Ishikawa (cell line): ENCODE measurements at regions not wholly inside any gene's neighbourhood (a gene's known extent, or its start where the extent isn't known, plus 50 kb on each side); places are given as distances from the start of the nearest gene placed in this dataset.

ENCODE experiments used
- CEBPB ChIP-seq: IDR thresholded peaks from 2 replicates; pipeline ENCODE4 v1.6.1; 2012
- CREB1 ChIP-seq: IDR thresholded peaks from 2 replicates; pipeline ENCODE4 v1.6.1; 2012; ENCODE audit warnings: low read depth
- EGR1 ChIP-seq: IDR thresholded peaks from 2 replicates; pipeline ENCODE4 v1.6.1; 2012
- EP300 ChIP-seq: IDR thresholded peaks from 2 replicates; pipeline ENCODE4 v1.6.1; 2012; ENCODE audit warnings: borderline replicate concordance
- FOXM1 ChIP-seq: IDR thresholded peaks from 2 replicates; pipeline ENCODE4 v1.6.1; 2012; ENCODE audit warnings: low read depth, borderline replicate concordance
- NFIC ChIP-seq: IDR thresholded peaks from 2 replicates; pipeline ENCODE4 v1.6.1; 2012
- RAD21 ChIP-seq: IDR thresholded peaks from 2 replicates; pipeline ENCODE4 v1.6.1; 2012; ENCODE audit warnings: low read depth
- TAF1 ChIP-seq: IDR thresholded peaks from 2 replicates; pipeline ENCODE4 v1.6.1; 2012; ENCODE audit warnings: low read depth, mild to moderate bottlenecking
- TCF12 ChIP-seq: IDR thresholded peaks from 2 replicates; pipeline ENCODE4 v1.6.1; 2012; ENCODE audit warnings: low read depth
- TEAD4 ChIP-seq: IDR thresholded peaks from 2 replicates; pipeline ENCODE4 v1.6.1; 2012
- YY1 ChIP-seq: IDR thresholded peaks from 2 replicates; pipeline ENCODE4 v1.6.1; 2012; ENCODE audit warnings: low read depth
- ZBTB7A ChIP-seq: IDR thresholded peaks from 2 replicates; pipeline ENCODE4 v1.6.1; 2012; ENCODE audit warnings: low read depth
- TF ChIP-seq, protein P1 (sequence below): IDR thresholded peaks from 2 replicates; pipeline ENCODE4 v1.6.1; 2012
- TF ChIP-seq, protein P2 (sequence below): IDR thresholded peaks from 2 replicates; pipeline ENCODE4 v1.6.1; 2012
- TF ChIP-seq, protein P3 (sequence below): IDR thresholded peaks from 2 replicates; pipeline ENCODE4 v1.6.1; 2012; ENCODE audit warnings: low read depth, mild to moderate bottlenecking

DNA sequence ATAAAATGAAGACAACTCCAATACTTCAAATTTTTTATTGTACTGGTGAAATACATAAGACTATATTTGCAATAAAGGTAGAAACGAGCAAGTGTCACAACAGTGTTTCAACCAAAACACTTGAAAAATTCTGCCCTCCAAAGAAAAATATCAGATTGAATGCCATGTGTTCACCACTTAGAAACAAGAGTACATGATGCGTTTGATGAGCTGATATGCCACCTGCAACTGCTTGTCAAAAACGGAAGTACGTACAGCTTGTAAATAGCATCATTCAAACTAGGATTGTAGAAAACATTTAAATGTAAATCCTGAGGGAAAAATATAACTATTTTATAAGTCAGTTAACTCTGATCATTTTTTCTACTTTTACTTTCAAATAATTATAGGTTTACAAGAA is 276.1 kb downstream of the ANTXR2 start:
- no peak for TF ChIP-seq ZBTB7A
- TF ChIP-seq TAF1 = no peak
- no peak for TF ChIP-seq EGR1
- no peak for TF ChIP-seq YY1
- TF ChIP-seq EP300 = no peak
- TF ChIP-seq TCF12 = no peak
- TF ChIP-seq, protein P1, sequence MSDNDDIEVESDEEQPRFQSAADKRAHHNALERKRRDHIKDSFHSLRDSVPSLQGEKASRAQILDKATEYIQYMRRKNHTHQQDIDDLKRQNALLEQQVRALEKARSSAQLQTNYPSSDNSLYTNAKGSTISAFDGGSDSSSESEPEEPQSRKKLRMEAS = no peak
- no peak for TF ChIP-seq FOXM1
- TF ChIP-seq, protein P2, sequence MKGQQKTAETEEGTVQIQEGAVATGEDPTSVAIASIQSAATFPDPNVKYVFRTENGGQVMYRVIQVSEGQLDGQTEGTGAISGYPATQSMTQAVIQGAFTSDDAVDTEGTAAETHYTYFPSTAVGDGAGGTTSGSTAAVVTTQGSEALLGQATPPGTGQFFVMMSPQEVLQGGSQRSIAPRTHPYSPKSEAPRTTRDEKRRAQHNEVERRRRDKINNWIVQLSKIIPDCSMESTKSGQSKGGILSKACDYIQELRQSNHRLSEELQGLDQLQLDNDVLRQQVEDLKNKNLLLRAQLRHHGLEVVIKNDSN = no peak
- no peak for TF ChIP-seq NFIC
- no peak for TF ChIP-seq TEAD4
- TF ChIP-seq CEBPB = no peak
- no peak for TF ChIP-seq CREB1
- TF ChIP-seq, protein P3, sequence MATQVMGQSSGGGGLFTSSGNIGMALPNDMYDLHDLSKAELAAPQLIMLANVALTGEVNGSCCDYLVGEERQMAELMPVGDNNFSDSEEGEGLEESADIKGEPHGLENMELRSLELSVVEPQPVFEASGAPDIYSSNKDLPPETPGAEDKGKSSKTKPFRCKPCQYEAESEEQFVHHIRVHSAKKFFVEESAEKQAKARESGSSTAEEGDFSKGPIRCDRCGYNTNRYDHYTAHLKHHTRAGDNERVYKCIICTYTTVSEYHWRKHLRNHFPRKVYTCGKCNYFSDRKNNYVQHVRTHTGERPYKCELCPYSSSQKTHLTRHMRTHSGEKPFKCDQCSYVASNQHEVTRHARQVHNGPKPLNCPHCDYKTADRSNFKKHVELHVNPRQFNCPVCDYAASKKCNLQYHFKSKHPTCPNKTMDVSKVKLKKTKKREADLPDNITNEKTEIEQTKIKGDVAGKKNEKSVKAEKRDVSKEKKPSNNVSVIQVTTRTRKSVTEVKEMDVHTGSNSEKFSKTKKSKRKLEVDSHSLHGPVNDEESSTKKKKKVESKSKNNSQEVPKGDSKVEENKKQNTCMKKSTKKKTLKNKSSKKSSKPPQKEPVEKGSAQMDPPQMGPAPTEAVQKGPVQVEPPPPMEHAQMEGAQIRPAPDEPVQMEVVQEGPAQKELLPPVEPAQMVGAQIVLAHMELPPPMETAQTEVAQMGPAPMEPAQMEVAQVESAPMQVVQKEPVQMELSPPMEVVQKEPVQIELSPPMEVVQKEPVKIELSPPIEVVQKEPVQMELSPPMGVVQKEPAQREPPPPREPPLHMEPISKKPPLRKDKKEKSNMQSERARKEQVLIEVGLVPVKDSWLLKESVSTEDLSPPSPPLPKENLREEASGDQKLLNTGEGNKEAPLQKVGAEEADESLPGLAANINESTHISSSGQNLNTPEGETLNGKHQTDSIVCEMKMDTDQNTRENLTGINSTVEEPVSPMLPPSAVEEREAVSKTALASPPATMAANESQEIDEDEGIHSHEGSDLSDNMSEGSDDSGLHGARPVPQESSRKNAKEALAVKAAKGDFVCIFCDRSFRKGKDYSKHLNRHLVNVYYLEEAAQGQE = no peak
- TF ChIP-seq RAD21 = no peak

DNA sequence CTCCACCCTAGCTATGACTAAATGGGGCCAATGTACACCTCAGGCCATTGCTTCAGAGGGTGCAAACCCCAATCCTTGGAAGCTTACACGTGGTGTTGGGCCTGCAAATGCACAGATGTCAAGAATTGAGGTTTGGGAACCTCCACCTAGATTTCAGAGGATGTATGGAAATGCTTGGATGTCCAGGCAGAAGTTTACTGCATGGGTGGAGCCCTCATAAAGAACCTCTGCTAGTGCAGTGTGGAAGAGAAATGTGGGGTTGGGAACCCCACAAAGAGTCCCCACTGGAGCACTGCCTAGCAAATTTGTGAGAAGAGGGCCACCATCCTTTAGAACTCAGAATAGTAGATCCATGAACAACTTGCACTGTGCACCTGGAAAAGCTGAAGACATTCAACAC is 284.1 kb downstream of the ANTXR2 start:
- TF ChIP-seq, protein P2 = no peak
- TF ChIP-seq NFIC = no peak
- no peak for TF ChIP-seq FOXM1
- TF ChIP-seq TCF12 = no peak
- TF ChIP-seq YY1 = no peak
- TF ChIP-seq ZBTB7A = no peak
- TF ChIP-seq, protein P1 = no peak
- TF ChIP-seq, protein P3 = no peak
- TF ChIP-seq TEAD4 = no peak
- TF ChIP-seq CEBPB = no peak
- no peak for TF ChIP-seq RAD21

DNA sequence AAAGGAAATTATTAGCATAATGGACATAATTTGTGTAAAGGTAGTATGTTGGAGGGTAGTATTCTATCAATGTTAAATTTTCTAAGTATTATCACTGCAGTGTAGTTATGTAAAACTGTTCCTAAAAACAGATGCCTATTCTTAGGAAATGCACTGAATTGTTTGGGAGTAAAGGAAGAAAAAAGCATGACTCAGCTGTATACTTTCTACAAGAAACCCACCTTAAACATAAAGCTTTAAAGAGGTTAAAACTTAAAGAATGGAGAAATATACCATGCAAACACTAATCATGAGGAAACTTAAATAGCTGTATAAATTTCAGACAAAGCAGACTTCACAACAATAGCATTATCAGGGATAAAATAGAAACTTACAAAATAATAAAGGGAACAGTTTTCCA is 292.9 kb downstream of the ANTXR2 start:
- TF ChIP-seq NFIC (no peak), CEBPB (no peak), EGR1 (no peak), ZBTB7A (no peak), TEAD4 (no peak), YY1 (no peak), CREB1 (no peak), EP300 (no peak), FOXM1 (no peak), TAF1 (no peak), RAD21 (no peak), TCF12 (no peak)
- TF ChIP-seq, protein P3 = no peak
- TF ChIP-seq, protein P1 = no peak
- TF ChIP-seq, protein P2 = no peak

DNA sequence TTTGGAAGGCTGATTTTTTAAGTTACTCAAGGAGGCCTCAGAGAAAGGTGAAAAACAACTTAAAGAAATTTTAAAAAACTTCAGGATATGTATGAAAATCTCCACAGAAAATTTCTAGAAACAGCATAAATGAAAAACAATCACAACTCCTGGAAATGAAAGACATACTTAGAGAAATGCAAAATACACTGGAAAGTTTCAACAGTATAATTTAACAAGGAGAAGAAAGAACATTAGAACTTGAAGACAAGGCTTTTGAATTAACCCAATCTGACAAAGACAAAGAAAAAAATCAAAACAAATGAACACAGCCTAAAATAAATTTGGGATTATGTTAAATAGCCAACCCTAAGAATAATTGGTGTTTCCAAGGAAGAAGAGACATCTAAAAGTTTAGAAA is 300.5 kb downstream of the ANTXR2 start:
- TF ChIP-seq ZBTB7A (no peak), NFIC (no peak), CEBPB (no peak), CREB1 (no peak)
